Medulla oblongata (tissue), 1 donor: ENCODE measurements at regions not wholly inside any gene's neighbourhood (a gene's known extent, or its start where the extent isn't known, plus 50 kb on each side); places are given as distances from the start of the nearest gene placed in this dataset.

Experiments
- DNase-seq: peaks from one replicate; pipeline ENCODE4 v3.0.0-alpha.2; 2015; ENCODE audit errors: extremely low spot score

DNA sequence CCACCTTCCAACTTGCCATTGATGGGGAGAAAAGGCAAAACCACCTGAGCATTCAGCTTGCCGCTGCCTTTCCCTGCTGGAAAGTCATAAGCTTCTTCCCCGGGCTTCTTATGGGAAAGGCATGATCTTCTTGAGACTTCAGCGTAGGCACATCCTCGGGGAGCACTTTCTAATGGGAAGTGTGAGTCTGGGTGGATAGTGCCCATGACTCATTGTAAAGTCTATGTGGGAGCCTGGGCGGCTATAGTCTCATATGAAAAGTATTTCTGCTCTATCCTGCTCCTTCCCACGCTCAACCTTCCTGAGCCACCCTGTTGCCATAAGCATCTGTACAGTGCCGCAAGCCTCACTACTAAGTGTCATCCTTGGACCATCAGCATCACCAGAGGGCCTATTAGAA is 309.9 kb upstream of the THBS1 start:
- DNase-seq = no peak

DNA sequence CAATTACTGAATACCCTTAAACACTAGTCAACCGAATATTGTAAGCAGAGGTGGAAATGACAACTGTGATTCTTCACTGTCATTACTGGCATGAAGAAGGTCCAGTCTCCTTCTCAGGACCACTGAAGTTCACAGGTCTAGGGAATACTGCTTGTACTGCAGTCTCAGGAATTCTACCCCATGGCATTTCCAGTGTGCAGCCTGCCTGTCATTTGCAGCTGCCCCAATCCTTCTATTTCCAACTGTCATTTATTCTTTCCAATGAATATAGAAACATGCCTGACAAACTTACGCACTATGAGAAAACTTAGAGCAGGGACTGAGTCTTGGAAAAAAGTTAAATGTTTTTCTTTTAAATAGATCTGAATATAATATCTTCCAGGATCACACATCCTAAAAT is 308.0 kb upstream of the THBS1 start:
- DNase-seq = no peak

DNA sequence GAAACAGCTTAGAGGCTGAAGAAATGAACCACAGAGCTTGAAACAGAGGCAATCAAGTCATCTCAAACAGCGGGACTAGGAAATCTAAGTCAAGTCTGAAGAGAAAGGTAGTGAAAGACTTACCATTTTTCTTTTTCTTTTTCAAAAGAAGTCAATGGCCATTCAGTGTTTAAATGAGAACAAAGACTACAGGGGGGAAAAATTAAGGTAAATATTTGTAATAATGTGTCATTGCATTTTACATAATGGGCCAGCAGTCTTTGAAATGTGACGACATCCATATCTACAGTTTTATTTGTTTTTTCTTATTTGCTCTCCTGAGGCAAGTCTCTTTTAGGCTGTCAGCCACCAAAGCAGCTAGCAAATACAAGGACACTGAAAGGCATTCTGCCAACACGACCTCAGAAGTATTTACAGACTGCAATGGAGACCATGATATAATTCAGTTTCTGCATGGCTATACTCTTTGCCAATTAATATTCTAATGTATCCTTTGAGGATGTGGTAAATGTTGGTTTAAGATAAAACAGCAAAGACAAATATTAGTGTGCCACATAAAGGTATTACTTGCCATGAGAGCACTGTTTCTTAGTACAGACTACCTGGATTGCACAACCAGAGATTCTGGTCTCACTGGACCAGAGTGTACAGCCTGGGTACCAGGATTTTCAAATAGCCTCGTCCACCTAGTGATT is 307.0 kb upstream of the THBS1 start:
- no peak for DNase-seq

DNA sequence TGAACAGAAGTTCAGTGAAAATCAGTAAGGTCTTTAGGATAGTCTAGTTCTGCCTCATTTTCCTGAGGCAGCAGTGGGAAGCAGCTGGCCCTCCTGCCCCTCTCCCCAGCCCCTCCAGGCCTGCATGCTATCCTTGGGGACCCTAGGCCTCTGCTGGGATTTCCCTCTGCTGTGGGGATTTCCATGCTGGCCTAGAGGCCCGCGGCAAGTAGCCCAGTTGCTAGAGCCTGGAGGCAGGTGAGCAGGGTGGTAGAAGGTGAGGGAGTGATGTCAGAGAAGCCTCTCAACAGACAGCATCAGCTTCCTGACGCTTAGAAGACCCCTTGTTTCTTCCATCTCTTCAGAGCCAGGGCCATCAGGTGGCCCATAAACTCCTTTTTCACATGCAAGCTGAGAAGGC is 305.8 kb upstream of the THBS1 start:
- DNase-seq = no peak

DNA sequence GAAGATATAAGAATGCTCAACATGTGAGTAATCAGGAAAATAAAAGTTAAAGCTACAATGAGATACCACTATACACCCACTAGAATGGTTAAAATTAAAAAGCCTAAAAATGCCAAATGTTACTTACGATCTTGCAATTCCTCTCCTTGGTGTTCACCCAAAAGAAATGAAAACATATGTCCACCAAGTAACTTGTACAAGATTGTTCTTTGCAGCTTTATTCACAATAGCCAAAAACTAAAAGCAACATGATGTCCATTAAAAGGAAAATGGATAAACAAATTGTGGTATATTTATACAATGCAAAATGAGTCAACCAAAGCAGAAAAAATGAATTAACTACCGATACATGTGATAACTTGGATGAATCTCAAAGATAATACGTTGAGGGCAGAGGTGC is 301.6 kb upstream of the THBS1 start:
- no peak for DNase-seq

DNA sequence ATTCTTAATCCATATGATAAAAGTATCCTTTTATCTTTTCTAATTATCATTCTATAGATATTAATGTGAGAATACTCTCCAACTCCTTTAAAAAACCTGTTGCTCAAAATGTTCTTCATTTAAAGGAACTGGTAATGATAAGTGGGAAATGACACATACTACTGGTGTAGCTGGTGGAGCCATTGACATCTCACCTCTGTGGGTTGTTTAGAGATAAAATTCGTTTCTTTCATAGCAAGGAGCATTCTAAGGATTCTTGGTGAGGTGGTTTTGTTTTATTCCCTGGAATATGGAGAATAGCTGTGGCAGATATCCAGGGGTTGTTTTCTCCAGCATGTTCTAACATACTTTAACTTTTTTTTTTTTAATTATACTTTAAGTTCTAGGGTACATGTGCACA is 299.8 kb upstream of the THBS1 start:
- DNase-seq = no peak

DNA sequence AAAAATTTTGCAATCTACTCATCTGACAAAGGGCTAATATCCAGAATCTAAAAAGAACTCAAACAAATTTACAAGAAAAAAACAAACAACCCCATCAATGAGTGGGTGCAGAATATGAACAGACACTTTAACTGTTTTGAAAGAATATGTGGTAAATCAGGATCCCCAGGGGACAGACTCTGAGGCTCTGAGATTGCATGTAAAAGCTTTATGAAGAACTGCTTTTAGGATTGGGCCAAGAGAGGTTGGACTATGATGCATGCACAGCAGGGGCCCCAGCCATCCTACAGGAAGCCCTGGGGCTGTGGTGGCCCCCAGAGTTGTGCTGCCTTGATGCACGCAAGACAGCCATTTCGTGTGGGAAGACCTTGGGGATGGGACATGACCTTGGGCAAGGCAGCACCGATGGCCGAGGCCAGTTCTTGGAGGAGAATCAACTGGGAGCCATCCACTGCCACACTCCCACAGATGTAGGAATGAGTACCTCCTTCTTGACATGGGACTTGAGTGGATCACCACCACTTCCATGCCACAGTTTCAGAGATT is 298.1 kb upstream of the THBS1 start:
- DNase-seq = no peak

DNA sequence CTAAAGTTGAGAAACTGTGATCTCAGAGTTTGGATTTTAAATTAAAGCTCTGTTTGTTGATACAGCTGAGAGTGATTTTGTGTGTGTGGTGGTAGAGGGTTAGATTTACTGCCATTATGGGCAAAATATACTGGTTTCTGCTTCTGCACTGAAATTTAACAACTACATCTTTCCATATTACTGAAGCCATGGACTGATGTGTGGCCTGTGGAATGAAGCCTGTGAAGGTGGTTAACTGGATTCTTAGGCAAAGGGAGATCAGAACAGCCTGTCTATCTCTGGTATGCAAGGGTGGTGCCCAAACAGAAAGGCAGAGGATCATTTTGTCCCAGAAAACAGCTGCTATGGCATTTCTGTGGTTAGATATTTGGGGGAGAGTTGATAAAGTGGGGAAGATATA is 297.3 kb upstream of the THBS1 start:
- DNase-seq = no peak

DNA sequence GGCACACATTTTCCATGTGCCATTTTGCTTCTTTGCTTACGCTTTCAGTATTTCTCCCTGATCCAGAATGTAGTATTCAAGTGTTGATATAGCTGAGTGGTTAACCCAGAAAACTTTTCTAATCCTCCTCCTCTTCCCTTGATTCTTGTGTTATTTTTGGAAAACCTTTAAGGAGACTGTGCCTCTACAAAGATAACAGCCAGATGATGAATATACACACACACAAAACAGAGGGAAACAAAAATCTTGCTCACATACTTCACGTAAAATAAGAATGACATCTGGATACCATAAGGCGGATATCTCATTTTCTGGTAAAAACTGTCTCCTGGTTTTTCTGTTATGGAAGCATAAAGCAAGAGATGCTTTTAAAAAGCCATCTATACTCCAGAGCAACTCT is 295.8 kb upstream of the THBS1 start:
- DNase-seq = no peak

DNA sequence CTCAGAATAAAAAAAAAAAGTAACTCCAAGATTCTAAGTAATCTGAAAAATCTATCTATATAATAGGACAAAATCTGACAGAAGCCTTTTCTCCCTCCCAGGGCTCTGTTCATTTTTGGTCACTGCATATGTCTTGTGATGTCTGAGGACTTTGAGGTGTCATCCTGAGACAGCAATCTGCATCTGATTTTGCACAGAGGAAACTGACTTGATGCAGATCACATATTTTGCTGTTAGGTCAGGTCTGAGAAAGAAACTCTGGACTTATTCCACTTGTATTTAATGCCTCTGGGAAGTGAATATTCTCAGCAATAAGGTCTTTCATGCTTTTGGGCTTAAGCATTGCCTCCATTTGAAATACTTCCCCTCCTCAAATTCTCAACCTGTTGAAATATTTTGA is 295.2 kb upstream of the THBS1 start:
- DNase-seq = no peak

DNA sequence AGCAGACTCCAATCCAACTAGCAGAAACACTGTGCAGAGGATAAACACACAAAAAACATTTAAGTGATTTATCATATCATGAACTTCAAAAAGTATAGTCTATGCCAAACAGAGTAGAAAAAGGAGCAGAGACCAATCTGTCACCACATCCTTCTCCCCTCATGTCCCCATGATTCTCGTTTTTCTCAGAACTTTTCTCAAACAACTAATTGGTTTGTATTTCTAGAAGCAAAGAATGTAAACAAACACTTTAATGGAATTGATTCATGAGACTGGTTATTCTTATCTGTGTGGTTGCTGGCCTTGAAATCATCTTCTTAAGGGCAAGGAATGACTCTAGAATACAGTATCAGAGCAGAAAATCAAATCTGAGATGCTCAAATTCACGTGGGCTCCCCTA is 294.2 kb upstream of the THBS1 start:
- no peak for DNase-seq

DNA sequence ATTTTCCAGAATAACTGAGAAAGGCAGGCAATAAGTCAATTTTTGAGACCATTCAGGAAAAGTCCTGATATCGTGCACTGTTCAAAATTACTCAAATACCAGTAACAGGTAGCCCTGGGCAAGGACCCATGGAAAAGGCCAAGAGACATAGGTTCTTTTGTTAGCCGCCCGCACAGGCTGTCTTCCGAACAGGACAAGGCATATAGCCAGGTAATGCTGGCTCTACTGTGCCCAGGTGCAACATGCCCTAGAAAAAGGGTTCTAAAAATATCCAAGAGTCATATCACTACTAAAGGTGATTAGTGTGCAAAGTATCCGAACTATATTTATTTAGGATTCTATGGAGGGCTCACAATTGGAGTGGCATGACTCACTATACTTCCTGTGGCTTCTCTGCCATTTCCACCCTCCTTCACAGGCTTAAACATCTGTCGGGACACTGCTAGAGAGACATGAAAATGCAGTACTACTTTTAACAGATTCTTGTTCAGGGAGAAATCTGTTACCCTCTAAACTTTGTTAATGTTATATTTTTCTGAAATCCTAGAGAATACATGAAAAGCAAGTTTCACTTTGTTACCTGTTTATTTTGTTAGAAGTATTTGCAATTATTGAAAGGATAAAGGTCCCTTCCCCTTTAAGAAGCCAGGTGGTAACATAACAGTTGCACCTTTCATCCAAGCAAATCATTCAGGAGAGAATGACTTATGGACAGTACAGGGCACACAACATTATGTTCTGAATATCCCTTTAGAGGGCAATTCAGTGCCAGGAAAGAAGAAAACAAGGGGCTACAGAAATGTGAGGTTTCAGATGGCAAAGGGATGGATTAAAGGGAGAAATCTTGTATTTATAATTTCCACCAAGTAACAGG is 293.3 kb upstream of the THBS1 start:
- DNase-seq = no peak

DNA sequence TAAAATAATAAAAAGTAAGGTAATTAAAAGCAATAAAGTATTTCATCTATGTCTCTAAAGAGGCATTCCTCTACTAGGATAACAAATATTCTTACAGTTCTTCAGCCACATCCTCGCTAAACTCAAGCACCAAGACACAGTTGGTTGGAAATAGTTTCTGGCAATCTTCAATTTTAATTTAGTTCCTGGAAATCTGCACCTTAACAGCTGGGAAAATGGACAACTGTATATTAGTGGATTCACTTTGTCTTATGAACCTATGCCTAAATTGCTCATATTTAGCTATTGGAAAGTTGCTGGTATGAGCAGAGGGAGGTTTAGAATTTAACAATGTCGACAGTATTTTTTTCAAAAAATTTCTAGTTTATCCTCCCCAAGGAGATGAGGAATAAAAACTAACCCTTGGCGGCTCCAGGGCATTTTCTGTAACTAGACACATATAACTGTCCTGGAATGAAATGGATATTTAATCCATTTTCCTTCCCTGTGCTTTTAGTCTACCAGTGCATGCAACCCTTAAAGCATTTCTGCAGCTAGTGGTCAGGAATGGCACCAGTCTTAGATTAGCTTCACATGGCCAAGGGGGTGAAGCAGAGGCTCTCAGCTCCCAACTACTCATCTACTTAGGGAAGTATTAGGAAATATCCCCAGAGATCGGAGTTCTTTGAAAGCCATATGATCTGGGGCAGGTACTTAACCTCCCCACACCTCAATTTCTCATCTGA is 290.0 kb upstream of the THBS1 start:
- no peak for DNase-seq

DNA sequence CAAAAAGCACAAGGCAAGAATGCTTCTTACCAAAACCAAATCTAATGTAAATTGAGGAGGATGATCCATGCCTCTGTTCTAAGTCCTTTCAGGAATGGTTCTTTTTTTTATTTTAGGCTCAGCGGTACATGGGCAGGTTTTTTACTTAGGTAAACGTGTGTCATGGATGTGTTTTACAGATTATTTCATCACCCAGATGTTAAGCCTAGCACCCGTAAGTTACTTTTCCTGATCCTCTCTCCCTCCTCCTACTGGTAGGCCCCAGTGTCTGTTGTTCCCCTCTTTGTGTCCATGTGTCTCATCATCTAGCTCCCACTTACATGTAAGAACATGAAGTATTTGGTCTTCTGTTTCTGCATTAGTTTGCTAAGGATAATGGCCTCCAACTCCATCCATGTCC is 289.2 kb upstream of the THBS1 start:
- DNase-seq = no peak

DNA sequence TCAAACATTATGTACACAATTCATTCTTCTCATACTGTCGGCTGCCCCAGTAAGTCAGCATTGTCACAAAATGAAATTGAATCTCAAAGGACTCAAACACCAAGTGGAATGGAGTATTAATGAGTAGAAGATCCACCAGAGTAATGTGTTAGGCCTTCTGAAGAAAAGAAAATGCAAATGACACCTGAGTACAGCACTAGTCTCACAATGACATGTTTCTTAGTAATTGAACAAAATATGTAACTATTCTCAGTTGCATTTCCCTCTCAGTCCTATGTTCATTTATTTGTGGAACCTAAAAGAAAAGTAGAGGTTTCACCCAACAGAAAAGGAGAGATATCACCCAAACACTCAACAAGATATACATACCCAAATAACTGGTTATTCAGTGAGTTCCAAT is 283.9 kb upstream of the THBS1 start:
- no peak for DNase-seq

DNA sequence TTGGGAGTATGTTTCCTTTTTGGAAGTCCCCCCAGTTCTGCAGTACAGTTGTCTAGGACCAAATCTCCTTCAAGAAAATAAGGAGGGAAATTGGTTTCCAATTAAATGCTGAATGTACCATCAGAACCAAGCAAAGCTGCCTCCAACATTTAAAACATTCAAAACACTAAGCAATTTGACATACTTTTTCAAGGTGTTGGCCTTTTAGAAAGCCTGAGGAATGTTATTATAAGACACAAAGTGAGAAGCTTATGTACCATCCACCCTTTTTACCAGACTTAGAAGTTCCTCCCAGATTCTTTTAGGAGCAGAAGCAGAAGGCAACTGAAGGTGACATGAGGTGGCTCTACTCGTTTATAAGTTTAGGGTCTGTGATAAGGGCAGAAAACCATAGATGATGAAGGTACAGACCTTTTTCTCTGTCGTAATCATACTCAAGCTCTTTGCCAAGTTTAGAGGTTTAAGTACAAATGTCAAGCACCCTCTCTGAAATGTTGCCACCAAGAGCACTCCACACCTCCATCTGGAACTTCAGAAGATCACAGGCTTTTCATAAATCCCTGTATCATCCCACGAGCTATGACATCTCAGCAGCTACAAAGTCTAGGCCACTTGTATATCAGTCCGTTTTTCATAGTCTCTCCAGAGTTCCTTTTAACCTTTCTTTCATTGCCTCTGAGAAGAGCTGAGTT is 282.5 kb upstream of the THBS1 start:
- no peak for DNase-seq

DNA sequence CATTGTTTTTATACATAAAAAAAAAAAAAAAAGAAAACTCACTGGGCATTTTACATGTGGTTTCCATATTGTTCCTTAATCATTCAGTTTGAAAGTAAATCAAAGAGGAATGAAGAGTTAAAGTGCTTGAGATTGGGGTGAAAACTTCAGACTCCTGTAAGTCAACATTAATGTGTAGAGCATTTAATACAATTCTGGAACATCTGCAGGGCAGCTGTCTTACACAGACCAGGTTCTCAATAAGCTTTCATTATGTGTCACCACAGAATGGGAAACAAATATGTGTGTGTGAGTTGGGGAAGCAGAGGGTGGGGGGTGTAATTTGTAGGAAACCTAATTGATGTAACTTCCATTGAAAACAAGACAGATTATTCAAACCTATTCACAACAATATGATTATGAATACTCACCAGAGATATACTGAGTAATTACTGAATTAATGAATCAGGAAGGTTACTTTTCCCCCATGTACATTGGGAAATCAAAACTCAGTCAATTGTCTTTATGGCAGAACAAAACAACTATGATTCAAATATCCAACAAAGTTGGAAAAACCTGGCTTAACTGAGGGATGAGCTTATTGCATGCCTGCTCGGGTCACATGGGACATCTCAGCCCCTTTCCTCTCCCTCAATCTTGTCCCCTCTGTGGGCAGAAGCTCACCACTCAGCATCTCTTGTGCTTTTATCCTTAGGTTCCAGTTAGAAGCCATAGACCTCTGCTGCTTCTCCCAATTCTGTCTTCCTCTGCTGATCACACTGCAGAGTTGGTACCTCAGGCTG is 281.2 kb upstream of the THBS1 start:
- no peak for DNase-seq

DNA sequence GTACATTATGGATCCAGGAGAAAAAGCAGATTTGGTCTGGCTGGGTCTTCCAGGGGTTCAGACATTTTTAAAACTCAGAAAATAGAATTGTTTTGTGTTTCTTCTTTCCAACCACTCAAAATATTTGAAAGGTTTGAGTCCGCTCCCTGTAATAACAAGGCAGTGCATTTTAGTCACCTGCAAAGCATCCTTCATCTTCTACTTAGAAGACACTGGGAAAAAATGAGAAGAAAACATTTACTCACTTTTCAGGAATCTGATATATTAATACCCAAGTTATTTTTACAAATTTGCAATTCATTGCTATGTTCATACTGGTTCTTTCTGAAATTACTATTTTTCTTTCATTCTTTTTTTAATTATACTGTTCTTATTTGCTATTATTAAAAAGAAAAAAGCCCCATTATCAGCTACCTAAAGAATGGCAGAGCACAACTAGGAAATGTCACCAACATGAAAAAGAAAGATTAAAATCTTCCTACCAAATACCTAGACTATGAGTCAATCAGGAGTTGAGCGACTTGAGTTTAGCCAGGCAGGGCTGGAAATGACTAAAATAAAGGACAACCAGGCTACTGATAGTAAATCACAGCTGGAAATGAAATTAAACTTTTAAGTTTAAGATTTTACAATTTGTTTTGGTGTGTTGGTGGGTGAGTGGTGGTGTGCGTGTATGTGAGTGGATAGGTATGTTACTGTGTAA is 280.3 kb upstream of the THBS1 start:
- no peak for DNase-seq

DNA sequence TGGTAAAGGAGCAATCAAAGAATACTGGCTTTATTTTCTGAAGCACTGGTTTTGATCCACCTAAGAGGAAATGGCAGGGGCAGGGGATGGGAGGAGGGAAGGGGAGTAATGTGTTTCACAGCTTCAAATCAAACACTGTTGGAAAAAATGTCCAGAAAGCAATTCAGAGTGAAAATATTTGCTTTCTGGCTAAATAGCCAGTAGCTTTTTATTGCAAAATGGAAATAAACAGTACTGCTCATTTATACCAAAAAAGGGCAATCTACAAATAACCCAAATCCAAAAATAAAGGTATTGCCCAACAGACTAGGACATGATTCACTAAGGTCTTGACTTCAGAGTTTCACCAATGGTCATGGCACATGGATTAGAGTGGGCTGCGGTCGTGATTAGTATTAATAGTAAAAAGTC is 279.3 kb upstream of the THBS1 start:
- DNase-seq = no peak

DNA sequence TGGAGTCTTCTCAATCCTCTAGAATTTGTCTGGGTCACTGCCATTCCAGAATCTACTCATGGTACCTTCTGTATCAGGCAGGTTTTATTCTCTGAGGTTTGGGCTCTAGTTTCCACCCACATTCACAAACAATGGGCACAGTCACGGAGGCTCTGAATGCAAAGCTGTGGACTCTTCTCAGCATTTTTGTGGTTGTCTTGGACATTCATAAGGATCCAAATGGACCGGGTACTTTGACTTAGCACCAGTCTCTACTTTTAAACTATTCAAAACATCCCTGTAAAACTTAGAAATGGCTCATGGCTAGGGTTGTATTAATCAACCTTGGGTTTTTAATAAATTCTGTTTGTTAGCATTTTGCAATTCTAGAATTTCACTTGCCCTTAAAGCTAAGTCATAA is 277.9 kb upstream of the THBS1 start:
- no peak for DNase-seq
